ENCODE measurements at regions not wholly inside any gene's neighbourhood (a gene's known extent, or its start where the extent isn't known, plus 50 kb on each side); places are given as distances from the start of the nearest gene placed in this dataset.
A peak's percentile ranks its signal among the peaks of the same experiment; 100 is the strongest.

- no peak for TF ChIP-seq CTCF (IDR thresholded peaks at IDR 0.05; ENCODE audit: insufficient read depth, low read length, missing control alignments)
- ChIA-PET CTCF (no interaction called here), POLR2A (no interaction called here)
- H3K4me3 ChIP-seq (ENCODE audit: low read depth, low read length) = no peak overlapping the region
- DNase-seq (ENCODE audit: low read depth, low spot score) = no peak
Observed at GRCh38 chr21:27114111-27114510, 147.2 kb upstream of the ADAMTS5 start.

GRCh38 chr21:27112186-27112585, 145.3 kb upstream of the ADAMTS5 start:
- TF ChIP-seq CTCF (IDR thresholded peaks at IDR 0.05; ENCODE audit: insufficient read depth, low read length, missing control alignments) = no peak
- POLR2A ChIA-PET = no interaction called here
- no peak for DNase-seq (ENCODE audit: low read depth, low spot score)
- CTCF ChIA-PET = no interaction called here
- H3K4me3 ChIP-seq (ENCODE audit: low read depth, low read length) = no peak overlapping the region

GRCh38 chr21:27110956-27111355, 144.1 kb upstream of the ADAMTS5 start:
- CTCF ChIA-PET = interaction anchor here (0.8 to 1.1 kb wide), 2 partner anchors 9 to 229 kb away, joined by 3 read pairs; no protein-coding TSS in a partner anchor
- POLR2A ChIA-PET = no interaction called here
- H3K4me3 ChIP-seq (ENCODE audit: low read depth, low read length) = no peak overlapping the region
- DNase-seq (ENCODE audit: low read depth, low spot score) = no peak
- no peak for TF ChIP-seq CTCF (IDR thresholded peaks at IDR 0.05; ENCODE audit: insufficient read depth, low read length, missing control alignments)

GRCh38 chr21:27108701-27109100, 141.8 kb upstream of the ADAMTS5 start:
- H3K4me3 ChIP-seq (ENCODE audit: low read depth, low read length) = no peak overlapping the region
- TF ChIP-seq CTCF (IDR thresholded peaks at IDR 0.05; ENCODE audit: insufficient read depth, low read length, missing control alignments) = no peak
- POLR2A ChIA-PET = no interaction called here
- CTCF ChIA-PET = no interaction called here
- no peak for DNase-seq (ENCODE audit: low read depth, low spot score)

GRCh38 chr21:27108228-27108627, 141.3 kb upstream of the ADAMTS5 start:
- H3K4me3 ChIP-seq (ENCODE audit: low read depth, low read length) = no peak overlapping the region
- peak; percentile 14 for DNase-seq (ENCODE audit: low read depth, low spot score)
- CTCF ChIA-PET = no interaction called here

GRCh38 chr21:27104846-27105431, 138.1 kb upstream of the ADAMTS5 start:
- H3K4me3 ChIP-seq (ENCODE audit: low read depth, low read length) = no peak overlapping the region
- TF ChIP-seq CTCF (IDR thresholded peaks at IDR 0.05; ENCODE audit: insufficient read depth, low read length, missing control alignments) = no peak
- peak; percentile 10 for DNase-seq (ENCODE audit: low read depth, low spot score)
- CTCF ChIA-PET = interaction anchor here (0.9 to 1.4 kb wide), 2 partner anchors 11 to 254 kb away, joined by 3 read pairs; no protein-coding TSS in a partner anchor
- POLR2A ChIA-PET = no interaction called here

More at GRCh38 chr21:27108228-27108627, 141.3 kb upstream of the ADAMTS5 start:
- TF ChIP-seq CTCF (IDR thresholded peaks at IDR 0.05; ENCODE audit: insufficient read depth, low read length, missing control alignments) = no peak
- POLR2A ChIA-PET = no interaction called here

Data from AG04449 (cell line).